BE2C (cell line): ENCODE measurements at regions not wholly inside any gene's neighbourhood (a gene's known extent, or its start where the extent isn't known, plus 50 kb on each side); places are given as distances from the start of the nearest gene placed in this dataset.

ENCODE experiments used
- DNase-seq: peaks from one replicate; pipeline ENCODE4 v3.0.0-alpha.2; 2020
- H3K27me3 ChIP-seq: fragments of 250-450 bp; sonication (Bioruptor Pico); 2 replicates; pipeline ENCODE4 v1.5.1; 2020; ENCODE audit warnings: mild to moderate bottlenecking
- H3K36me3 ChIP-seq: fragments of 250-450 bp; sonication (Bioruptor Pico); 2 replicates; pipeline ENCODE4 v1.5.1; 2020; ENCODE audit warnings: mild to moderate bottlenecking
- H3K4me1 ChIP-seq: fragments of 250-450 bp; sonication (Bioruptor Pico); 2 replicates; pipeline ENCODE4 v1.5.1; 2020
- H3K4me3 ChIP-seq: 2 replicates; pipeline ENCODE4 v1.5.1; 2011; ENCODE audit warnings: low read depth, low read length
- H3K9me3 ChIP-seq: fragments of 250-450 bp; sonication (Bioruptor Pico); 2 replicates; pipeline ENCODE4 v1.5.1; 2020
- TF ChIP-seq, protein P1 (sequence below): IDR thresholded peaks from 2 replicates; pipeline ENCODE4 v1.5.1; 2012; ENCODE audit warnings: mild to moderate bottlenecking, low read depth, low read length

DNA sequence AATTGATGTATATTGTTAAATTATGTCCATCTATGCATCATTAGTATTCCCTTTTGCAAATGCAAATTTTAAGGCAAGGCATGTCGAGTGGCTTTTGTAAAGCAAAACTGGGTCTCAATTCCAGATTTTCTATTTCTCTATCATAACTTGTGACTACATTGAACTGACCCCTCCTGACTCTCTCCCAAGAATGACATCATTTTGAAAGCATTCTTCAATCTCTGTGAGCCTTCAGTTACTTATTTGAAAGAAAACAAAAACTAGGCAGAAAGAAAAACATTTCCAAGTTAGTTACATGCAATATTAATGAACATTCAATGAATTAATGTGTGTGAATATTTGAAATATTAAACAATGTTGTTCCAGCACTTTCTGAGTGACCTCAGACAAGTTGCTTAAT lies 314.3 kb upstream of the CLNK start:
- no peak overlapping the region for H3K4me3 ChIP-seq
- TF ChIP-seq, protein P1, sequence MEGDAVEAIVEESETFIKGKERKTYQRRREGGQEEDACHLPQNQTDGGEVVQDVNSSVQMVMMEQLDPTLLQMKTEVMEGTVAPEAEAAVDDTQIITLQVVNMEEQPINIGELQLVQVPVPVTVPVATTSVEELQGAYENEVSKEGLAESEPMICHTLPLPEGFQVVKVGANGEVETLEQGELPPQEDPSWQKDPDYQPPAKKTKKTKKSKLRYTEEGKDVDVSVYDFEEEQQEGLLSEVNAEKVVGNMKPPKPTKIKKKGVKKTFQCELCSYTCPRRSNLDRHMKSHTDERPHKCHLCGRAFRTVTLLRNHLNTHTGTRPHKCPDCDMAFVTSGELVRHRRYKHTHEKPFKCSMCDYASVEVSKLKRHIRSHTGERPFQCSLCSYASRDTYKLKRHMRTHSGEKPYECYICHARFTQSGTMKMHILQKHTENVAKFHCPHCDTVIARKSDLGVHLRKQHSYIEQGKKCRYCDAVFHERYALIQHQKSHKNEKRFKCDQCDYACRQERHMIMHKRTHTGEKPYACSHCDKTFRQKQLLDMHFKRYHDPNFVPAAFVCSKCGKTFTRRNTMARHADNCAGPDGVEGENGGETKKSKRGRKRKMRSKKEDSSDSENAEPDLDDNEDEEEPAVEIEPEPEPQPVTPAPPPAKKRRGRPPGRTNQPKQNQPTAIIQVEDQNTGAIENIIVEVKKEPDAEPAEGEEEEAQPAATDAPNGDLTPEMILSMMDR = no peak
- DNase-seq = no peak
- peaks cover 7% of the 10 kb centered on the region; the same call in 1 of the 2 replicates for H3K9me3 ChIP-seq
- no peaks in the 10 kb centered on the region for H3K4me1 ChIP-seq
- H3K27me3 ChIP-seq = no peaks in the 10 kb centered on the region
- no peaks in the 10 kb centered on the region for H3K36me3 ChIP-seq

DNA sequence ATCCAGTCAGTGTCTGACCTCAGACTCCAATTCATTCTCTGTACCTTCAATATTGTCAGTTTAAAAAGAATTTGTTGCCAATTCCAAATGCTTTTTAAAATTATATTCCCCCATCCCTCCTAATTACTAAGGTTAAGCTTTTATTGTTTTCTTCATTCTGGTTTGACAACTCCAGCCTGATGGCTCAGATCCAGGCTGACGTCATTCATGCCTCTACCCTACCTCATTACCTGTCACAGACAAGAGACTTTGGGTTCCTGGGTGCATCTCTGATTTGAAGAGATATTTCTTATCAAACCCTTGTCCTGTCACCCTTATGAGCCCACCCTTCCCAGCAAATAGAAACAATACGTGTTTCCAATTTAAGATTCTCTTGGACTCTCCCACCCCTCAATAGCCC lies 300.2 kb upstream of the CLNK start:
- TF ChIP-seq, protein P1 = no peak
- Histone ChIP-seq H3K9me3 (no peaks in the 10 kb centered on the region), H3K4me1 (no peaks in the 10 kb centered on the region), H3K36me3 (no peaks in the 10 kb centered on the region), H3K4me3 (no peak overlapping the region), H3K27me3 (no peaks in the 10 kb centered on the region)
- no peak for DNase-seq

DNA sequence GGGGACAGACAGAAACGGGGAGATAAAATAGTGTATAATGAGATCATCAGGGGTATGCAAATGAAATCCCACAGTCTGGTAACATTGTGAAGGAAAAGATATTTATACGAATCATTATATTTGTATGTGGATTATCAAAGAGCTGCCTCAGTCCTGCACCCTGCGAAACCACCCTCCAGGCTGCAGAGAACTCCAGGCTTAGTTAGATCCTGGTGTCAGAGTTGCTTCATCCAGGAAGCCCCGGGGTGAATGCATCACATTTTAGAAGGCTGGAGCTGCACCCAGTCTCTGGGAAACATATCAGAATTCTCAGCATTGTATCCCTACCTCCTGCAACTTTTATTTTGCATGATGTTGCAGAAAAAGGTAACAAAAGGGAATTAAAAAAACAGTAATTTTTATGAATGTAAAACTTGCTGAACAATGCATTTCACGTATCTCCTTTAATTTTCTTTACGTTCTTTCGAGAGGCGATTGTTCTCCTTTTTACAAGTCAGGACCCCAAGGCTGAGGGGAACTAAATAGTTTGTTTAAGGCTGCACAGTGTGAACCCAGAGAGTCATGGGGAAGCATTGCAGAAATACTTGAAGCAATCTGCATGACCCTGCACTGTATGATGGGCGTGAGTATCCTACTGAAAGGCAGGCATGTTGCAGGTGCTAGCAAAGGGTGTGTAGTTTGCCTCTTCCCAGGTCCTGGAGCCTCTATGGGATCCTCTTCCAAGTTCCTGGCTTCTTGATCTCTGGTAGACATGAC lies 299.5 kb upstream of the CLNK start:
- Histone ChIP-seq H3K36me3 (no peaks in the 10 kb centered on the region), H3K4me1 (no peaks in the 10 kb centered on the region), H3K9me3 (no peaks in the 10 kb centered on the region), H3K4me3 (no peak overlapping the region), H3K27me3 (no peaks in the 10 kb centered on the region)
- DNase-seq = no peak
- TF ChIP-seq, protein P1 = no peak

DNA sequence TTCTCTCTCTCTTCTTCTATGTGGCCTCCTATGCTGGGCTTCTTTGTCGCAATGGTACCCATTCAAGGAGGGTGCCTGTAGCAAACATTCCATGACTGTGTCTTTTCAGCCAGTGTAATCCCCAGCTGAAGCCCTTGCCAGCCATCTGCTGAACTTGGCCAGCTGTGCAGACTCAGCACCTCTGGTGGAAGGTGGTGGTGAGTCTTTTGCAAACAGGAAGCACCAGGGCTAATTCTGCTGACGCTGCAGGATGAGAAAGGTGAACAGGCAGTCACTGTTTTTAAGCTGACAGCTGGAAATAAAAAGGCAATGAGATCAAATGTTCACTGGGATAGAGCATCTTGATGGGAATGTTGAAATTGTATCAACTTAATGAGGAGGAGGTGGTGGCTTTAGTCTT lies 298.7 kb upstream of the CLNK start:
- no peaks in the 10 kb centered on the region for H3K36me3 ChIP-seq
- H3K4me3 ChIP-seq = no peak overlapping the region
- no peaks in the 10 kb centered on the region for H3K9me3 ChIP-seq
- DNase-seq = no peak
- no peaks in the 10 kb centered on the region for H3K4me1 ChIP-seq
- TF ChIP-seq, protein P1 = no peak
- H3K27me3 ChIP-seq = no peaks in the 10 kb centered on the region

DNA sequence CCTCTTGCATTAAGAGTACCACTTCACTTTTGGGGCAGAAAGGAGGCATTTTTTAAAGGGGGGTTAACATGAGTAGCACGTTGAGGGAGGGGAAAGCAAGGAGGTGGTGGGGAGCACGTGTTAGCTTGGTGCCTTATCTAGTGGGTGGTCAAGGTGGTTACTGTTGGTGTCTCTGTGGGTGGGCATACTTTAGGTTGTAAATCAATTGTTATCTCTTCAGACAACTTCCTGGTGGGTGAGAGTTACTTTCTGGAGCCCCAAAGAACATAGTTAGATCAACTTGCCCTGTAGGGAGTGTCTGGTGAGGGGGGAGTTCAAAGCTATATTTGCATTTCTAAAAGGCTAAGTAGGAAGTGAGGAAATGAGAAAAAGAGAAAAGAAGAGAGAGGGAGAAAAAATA lies 297.7 kb upstream of the CLNK start:
- Histone ChIP-seq H3K36me3 (no peaks in the 10 kb centered on the region), H3K9me3 (no peaks in the 10 kb centered on the region), H3K4me1 (no peaks in the 10 kb centered on the region), H3K27me3 (no peaks in the 10 kb centered on the region), H3K4me3 (no peak overlapping the region)
- no peak for DNase-seq
- TF ChIP-seq, protein P1 = no peak

DNA sequence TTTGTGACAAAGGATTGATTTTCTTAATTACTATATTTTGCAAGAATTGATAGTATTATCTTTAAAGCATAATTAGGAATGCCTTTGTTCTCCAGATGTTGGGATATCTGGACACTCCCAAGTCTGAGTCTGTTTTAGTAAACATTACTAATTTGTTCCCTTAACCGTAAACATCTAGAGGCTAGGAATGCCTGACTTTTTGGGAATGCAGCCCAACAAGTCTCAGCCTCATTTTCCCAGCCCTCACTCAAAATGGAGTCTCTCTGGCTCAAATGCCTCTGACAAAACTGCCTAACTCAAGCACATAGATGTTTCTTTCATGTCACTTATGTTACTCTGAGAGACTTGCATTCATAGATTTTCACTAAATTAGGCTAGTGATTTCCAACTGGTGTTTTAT lies 297.0 kb upstream of the CLNK start:
- Histone ChIP-seq H3K9me3 (no peaks in the 10 kb centered on the region), H3K27me3 (no peaks in the 10 kb centered on the region), H3K36me3 (no peaks in the 10 kb centered on the region), H3K4me1 (no peaks in the 10 kb centered on the region), H3K4me3 (no peak overlapping the region)
- no peak for DNase-seq
- TF ChIP-seq, protein P1 = no peak
